Hepatocyte (in vitro differentiated cells): ENCODE measurements at regions not wholly inside any gene's neighbourhood (a gene's known extent, or its start where the extent isn't known, plus 50 kb on each side); places are given as distances from the start of the nearest gene placed in this dataset.

Experiments
- EZH2 ChIP-seq: fragments of 200-600 bp; sonication (generic); IDR thresholded peaks from 2 replicates; pipeline ENCODE4 v1.6.1; 2016; ENCODE audit warnings: antibody characterized with exemption, mild to moderate bottlenecking, borderline replicate concordance
- TF ChIP-seq, protein P1 (sequence below): fragments of 200-600 bp; sonication (generic); IDR thresholded peaks from 2 replicates; pipeline ENCODE4 v1.5.1; 2016; ENCODE audit warnings: antibody characterized with exemption, mild to moderate bottlenecking; ENCODE audit not compliant: poor library complexity

DNA sequence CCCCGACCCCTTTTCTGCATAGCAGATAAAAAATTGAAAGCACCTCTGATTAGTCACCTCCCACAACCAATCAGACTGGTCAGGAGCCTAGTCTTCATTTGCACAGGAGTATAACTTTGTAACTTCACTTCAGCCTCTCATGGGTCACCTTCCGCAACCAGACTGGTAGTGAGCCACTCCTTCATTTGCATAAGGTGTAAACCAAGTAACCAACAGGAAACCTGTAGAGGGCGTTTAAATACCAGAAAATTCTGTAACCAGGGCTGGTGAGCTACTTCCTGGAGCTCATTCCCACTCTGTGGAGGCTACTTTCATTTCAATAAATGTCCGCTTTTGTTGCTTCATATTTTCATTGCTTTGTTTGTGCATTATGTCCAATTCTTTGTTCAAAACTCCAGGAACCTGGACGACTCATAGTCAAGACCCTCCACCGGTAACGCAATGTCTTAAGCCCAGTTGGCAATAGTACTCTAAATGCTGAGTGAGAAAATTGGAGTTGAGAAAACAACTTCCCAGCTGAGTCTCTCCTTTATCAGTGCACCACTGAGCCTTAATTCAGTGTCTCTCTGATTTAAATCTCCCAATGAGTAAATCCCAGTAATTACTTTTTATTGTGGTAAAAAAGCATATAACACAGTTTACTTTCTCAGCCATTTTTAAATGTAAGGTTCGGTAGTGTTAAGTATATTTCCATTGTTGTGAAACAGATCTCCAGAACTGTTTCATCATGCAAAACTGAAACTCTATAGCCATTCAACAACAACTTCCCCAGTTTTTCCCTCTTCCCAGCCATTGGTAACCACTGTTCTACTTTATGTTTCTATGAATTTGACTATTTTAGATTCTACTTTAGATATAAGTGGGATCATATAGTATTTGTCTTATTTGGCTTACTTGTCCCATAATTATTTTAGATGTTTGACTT lies 392.7 kb upstream of the SLC8A1 start:
- TF ChIP-seq, protein P1, sequence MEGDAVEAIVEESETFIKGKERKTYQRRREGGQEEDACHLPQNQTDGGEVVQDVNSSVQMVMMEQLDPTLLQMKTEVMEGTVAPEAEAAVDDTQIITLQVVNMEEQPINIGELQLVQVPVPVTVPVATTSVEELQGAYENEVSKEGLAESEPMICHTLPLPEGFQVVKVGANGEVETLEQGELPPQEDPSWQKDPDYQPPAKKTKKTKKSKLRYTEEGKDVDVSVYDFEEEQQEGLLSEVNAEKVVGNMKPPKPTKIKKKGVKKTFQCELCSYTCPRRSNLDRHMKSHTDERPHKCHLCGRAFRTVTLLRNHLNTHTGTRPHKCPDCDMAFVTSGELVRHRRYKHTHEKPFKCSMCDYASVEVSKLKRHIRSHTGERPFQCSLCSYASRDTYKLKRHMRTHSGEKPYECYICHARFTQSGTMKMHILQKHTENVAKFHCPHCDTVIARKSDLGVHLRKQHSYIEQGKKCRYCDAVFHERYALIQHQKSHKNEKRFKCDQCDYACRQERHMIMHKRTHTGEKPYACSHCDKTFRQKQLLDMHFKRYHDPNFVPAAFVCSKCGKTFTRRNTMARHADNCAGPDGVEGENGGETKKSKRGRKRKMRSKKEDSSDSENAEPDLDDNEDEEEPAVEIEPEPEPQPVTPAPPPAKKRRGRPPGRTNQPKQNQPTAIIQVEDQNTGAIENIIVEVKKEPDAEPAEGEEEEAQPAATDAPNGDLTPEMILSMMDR: no peak
- no peak for TF ChIP-seq EZH2
